Heart left ventricle (tissue), 16 donors: ENCODE measurements at regions not wholly inside any gene's neighbourhood (a gene's known extent, or its start where the extent isn't known, plus 50 kb on each side); places are given as distances from the start of the nearest gene placed in this dataset.
A peak's percentile ranks its signal among the peaks of the same experiment; 100 is the strongest.

Experiments
- ATAC-seq, 4 donors: fragments of 200-7000 bp; cut with Tn5 transposase; one replicate each; pipeline ENCODE4 v1.9.1; 2020 to 2022; ENCODE audit warnings: moderate library complexity in 4 of 4, mild to moderate bottlenecking in 3 of 4, moderate number of reproducible peaks in 1 of 4
- DNase-seq, 5 donors: peaks; one replicate each; pipeline ENCODE4 v3.0.0-alpha.2; 2020
- H3K27ac ChIP-seq, 12 donors: fragments of 200-600 bp; sonication (generic) in 4 of 12; one replicate each; pipeline versions ENCODE4 v1.5.0 to v1.8.0; 2016 to 2022; ENCODE audit warnings: mild to moderate bottlenecking in 2 of 12
- H3K27me3 ChIP-seq, 9 donors: fragments of 200-600 bp; sonication (generic) in 2 of 9; one replicate each; pipeline versions ENCODE4 v1.5.1 to v1.8.0; 2016 to 2022; ENCODE audit warnings: mild to moderate bottlenecking in 3 of 9
- H3K36me3 ChIP-seq, 9 donors: fragments of 200-600 bp; sonication (generic) in 2 of 9; one replicate each; pipeline versions ENCODE4 v1.5.0 to v1.8.0; 2018 to 2022; ENCODE audit warnings: mild to moderate bottlenecking in 2 of 9
- H3K4me1 ChIP-seq, 12 donors: fragments of 200-600 bp; sonication (generic) in 4 of 12; one replicate each; pipeline versions ENCODE4 v1.5.0 to v1.8.0; 2016 to 2022; ENCODE audit warnings: mild to moderate bottlenecking in 3 of 12
- H3K4me3 ChIP-seq, 12 donors: fragments of 200-600 bp; sonication (generic) in 4 of 12; one replicate each; pipeline versions ENCODE4 v1.5.0 to v1.8.0; 2017 to 2022; ENCODE audit warnings: mild to moderate bottlenecking in 9 of 12, moderate library complexity in 4 of 12
- H3K9me3 ChIP-seq, 12 donors: fragments of 200-600 bp; sonication (generic) in 4 of 12; one replicate each; pipeline versions ENCODE4 v1.5.0 to v1.8.0; 2016 to 2022; ENCODE audit warnings: mild to moderate bottlenecking in 1 of 12
- POLR2A ChIP-seq, 2 donors: fragments of 450-650 bp; IDR thresholded peaks; one replicate each; pipeline ENCODE4 v1.6.1; 2017; ENCODE audit warnings: antibody characterized with exemption in 2 of 2, mild to moderate bottlenecking in 2 of 2, moderate library complexity in 2 of 2
- WGBS, 4 donors: extraction: QIAGEN DNeasy Blood & Tissue Kit in 2 of 4; methylation state at CpG; one replicate each; pipeline versions ENCODE4 v1.1.5 to v1.1.7; 2013 to 2018; 5-methylcytosine and 5-hydroxymethylcytosine counted together
- intact Hi-C, 10 donors: fragments of 100-400 bp; cut with DNase I; formaldehyde crosslinking; loops; one replicate each; pipeline versions ENCODE4 v1.11.1 to v1.14.2; 2022
- TF ChIP-seq, protein P1 (sequence below), 12 donors: fragments of 200-600 bp; sonication (generic) in 4 of 12; IDR thresholded peaks; one replicate each; pipeline versions ENCODE4 v1.5.0 to v1.8.0; 2018 to 2022; ENCODE audit warnings: antibody characterized with exemption in 12 of 12, mild to moderate bottlenecking in 5 of 12
- donor health status: ischemic (EF 13 %, LVEDD 7.1; RV severe dilation, severe dysfunction).
- donor health status: healthy with polysubstance abuse.
- donor health status: DM: no; HTN: yes; CAD: no.
- donor health status: DM: no; HTN: no; CAD: no.
- donor health status: ischemic (EF 25% LVEDD 6.9; RV normal size, moderate dysfunction).
- donor health status: ischemic (EF 25% LVEDD 5.7; RV mildly dilated, moderate dysfunction).
- donor health status: healthy.
- donor health status: DM: yes; HTN: yes; CAD: no.
- donor health status: ischemic (EF 35%, LVEDD 5.7; RV mildly dilated, moderate dysfunction).
- donor health status: nonischemic (EF 11% LVEDD 7.7; RV severe dilation, severe dysfunction).
- donor health status: DM: yes; HTN: yes; CAD: no.
- donor health status: PGD.
- donor health status: ischemic (EF 29% LVEDD 5.4; RV normal size, mild dysfunction).
- donor health status: nonischemic (EF 23%, LVEDD 6.1; RV moderate dilation, normal function).

DNA sequence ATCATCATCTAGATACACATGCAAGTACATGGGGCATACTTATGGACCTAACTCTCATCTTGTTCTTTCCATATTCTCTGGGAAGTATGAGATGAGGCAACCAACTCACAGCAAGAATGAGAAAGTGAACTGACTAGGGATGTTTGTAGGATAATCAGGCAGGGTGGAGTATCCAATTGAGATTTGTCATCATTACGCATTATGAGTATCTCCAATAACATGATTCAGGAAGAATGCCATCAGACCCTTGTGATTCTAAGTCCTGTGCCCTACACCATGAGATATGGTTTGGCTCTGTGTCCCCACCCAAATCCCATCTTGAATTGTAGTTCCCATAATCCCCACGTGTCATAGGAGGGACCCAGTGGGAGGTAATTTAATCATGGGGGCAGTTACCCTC, 154.0 kb downstream of the SLC30A10 start:
- Histone ChIP-seq H3K27me3 (no peaks in the 10 kb centered on the region), H3K4me1 (peaks cover 0 to 16% (median 0%) of the 10 kb centered on the region in 12 donors), H3K4me3 (no peak overlapping the region), H3K36me3 (no peaks in the 10 kb centered on the region), H3K27ac (no peak overlapping the region), H3K9me3 (no peaks in the 10 kb centered on the region)
- TF ChIP-seq, protein P1, sequence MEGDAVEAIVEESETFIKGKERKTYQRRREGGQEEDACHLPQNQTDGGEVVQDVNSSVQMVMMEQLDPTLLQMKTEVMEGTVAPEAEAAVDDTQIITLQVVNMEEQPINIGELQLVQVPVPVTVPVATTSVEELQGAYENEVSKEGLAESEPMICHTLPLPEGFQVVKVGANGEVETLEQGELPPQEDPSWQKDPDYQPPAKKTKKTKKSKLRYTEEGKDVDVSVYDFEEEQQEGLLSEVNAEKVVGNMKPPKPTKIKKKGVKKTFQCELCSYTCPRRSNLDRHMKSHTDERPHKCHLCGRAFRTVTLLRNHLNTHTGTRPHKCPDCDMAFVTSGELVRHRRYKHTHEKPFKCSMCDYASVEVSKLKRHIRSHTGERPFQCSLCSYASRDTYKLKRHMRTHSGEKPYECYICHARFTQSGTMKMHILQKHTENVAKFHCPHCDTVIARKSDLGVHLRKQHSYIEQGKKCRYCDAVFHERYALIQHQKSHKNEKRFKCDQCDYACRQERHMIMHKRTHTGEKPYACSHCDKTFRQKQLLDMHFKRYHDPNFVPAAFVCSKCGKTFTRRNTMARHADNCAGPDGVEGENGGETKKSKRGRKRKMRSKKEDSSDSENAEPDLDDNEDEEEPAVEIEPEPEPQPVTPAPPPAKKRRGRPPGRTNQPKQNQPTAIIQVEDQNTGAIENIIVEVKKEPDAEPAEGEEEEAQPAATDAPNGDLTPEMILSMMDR (IDR thresholded peaks at IDR 0.05): no peak
- no peak for TF ChIP-seq POLR2A (IDR thresholded peaks at IDR 0.05)
- intact Hi-C loops: no loop called here
- 92 to 98% (median 97%) methylated on average over 2 of the region's 2 CpGs for WGBS, 4 donors
- DNase-seq (no peak), ATAC-seq (no peak)

DNA sequence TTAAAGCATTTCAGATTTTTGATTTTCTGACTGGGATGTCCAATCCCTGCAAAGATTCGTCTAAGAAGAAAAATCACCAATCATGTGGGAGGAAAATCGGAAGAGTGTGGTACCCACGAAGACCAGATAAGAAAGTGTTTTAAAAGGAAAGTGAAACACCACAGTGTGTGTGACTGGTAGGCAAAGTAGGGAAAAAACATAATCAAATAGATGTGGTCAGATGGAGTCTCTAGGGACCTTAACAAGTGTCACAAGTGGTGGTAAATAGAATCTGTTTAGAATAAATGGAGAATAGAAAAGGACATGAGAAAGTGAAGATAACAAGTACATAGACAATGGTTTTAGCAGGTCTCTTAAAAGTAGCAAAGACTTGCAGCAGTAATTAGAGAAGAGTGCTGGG, 154.6 kb downstream of the SLC30A10 start:
- H3K27me3 ChIP-seq: no peaks in the 10 kb centered on the region
- H3K4me3 ChIP-seq: no peak overlapping the region
- peaks cover 0 to 16% (median 0%) of the 10 kb centered on the region in 12 donors for H3K4me1 ChIP-seq
- ATAC-seq (no peak), DNase-seq (no peak)
- no peaks in the 10 kb centered on the region for H3K36me3 ChIP-seq
- 56 to 66% (median 64%) methylated on average over 3 of the region's 3 CpGs for WGBS, 4 donors
- TF ChIP-seq, protein P1 (IDR thresholded peaks at IDR 0.05): no peak
- no peak for TF ChIP-seq POLR2A (IDR thresholded peaks at IDR 0.05)
- peaks cover 0 to 3% (median 0%) of the 10 kb centered on the region in 12 donors for H3K9me3 ChIP-seq
- no peak overlapping the region for H3K27ac ChIP-seq
- intact Hi-C loops: no loop called here

DNA sequence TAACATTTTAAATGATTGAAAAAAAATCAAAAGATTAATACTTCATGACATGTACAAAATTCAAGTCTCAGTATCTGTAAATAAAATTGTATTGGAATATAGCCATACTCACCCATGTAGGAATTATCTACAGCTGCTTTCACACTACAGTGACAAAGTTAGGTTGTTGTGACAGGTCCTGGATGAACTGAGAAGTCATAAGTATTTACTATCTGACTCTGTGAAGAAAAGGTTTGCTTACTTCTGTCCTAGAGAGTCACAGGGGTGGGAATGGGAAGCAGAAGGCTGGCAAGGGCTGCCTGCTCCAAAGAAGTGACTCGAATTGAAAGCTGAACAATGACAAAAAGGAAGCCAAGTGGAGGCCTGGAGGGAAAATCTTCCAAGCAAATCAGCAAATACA, 155.2 kb downstream of the SLC30A10 start:
- TF ChIP-seq, protein P1 (IDR thresholded peaks at IDR 0.05): no peak
- TF ChIP-seq POLR2A (IDR thresholded peaks at IDR 0.05): no peak
- H3K4me3 ChIP-seq: no peak overlapping the region
- 16 to 41% (median 26%) methylated on average over 1 of the region's 1 CpG for WGBS, 4 donors
- DNase-seq (no peak), ATAC-seq (peak in 1 of 4 donors; percentile 23)
- intact Hi-C loops: no loop called here
- H3K27me3 ChIP-seq: no peaks in the 10 kb centered on the region
- H3K4me1 ChIP-seq: peaks cover 0 to 16% (median 0%) of the 10 kb centered on the region in 12 donors
- peaks cover 0 to 7% (median 0%) of the 10 kb centered on the region in 12 donors for H3K9me3 ChIP-seq
- peak overlapping the region in 5 of 12 donors; percentile 18 to 74 (median 41) for H3K27ac ChIP-seq
- H3K36me3 ChIP-seq: no peaks in the 10 kb centered on the region

DNA sequence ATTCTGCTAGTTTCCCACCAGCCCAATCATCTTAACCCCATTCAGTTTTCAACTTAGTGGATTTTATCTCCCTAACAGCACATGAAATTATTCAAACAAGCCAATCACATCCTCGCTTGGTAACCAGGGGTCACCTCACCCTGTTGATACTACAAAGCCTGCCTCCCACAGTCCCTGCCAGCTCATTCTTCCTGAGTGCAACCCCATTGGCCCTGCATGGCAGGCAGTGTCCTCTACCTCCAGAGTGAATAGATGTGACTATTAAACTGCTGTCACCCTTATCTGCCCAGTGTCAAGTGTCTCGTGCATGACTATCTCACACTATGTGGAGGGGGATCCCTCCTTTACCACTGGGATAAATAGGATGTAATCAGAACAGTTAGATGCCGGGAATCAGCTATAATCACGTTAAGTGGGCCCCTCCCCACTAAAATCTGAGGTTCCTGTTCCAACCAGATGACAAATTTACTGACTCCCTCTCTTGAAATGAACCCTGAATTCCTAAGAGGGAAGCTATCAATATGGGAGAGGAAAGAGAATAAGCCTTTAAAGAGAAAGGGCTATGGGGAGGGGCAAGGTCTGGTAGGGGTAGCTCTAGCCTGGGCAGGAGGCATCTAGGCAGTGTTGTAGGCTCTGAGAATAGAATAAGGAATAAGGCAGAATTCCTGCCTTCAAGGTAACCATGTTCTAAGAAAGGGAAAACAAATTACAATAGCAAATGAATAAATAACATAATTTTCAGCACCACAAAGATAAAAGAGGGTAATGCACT, 155.9 kb downstream of the SLC30A10 start:
- ATAC-seq (peak; percentile 94 to 99 (median 97)), DNase-seq (peak in 3 of 5 donors; percentile 15 to 76 (median 71))
- Histone ChIP-seq H3K36me3 (no peaks in the 10 kb centered on the region), H3K4me1 (peaks cover 0 to 16% (median 0%) of the 10 kb centered on the region in 12 donors), H3K27me3 (no peaks in the 10 kb centered on the region), H3K9me3 (peaks cover 0 to 7% (median 0%) of the 10 kb centered on the region in 12 donors), H3K27ac (peak overlapping the region in 5 of 12 donors; percentile 18 to 74 (median 41)), H3K4me3 (no peak overlapping the region)
- WGBS, 4 donors: 32 to 39% (median 38%) methylated on average over 4 of the region's 4 CpGs
- TF ChIP-seq, protein P1 (IDR thresholded peaks at IDR 0.05): no peak
- no peak for TF ChIP-seq POLR2A (IDR thresholded peaks at IDR 0.05)
- intact Hi-C loops: no loop called here
